Fibroblast of lung (primary cell): ENCODE measurements at regions not wholly inside any gene's neighbourhood (a gene's known extent, or its start where the extent isn't known, plus 50 kb on each side); places are given as distances from the start of the nearest gene placed in this dataset.
"Not testable (repeated sequence)": the region's sequence is repeated elsewhere in the genome, so short reads cannot be mapped to it uniquely, and the experiment has no call there.

Source experiments
- DNase-seq, 2 donors: peaks; one replicate each; pipeline versions ENCODE4 v3.0.0 to v3.0.0-alpha.2; 2010; ENCODE audit warnings: low read depth in 2 of 2
- H2AFZ ChIP-seq: 2 replicates; pipeline ENCODE4 v1.5.1; 2012; ENCODE audit warnings: low read length, control low read depth, inconsistent platforms
- H3K27ac ChIP-seq: 2 replicates; pipeline ENCODE4 v1.5.1; 2011; ENCODE audit warnings: low read length, control low read depth; ENCODE audit not compliant: insufficient read depth
- H3K27me3 ChIP-seq: 2 replicates; pipeline ENCODE4 v1.5.1; 2011; ENCODE audit warnings: mild to moderate bottlenecking, low read length; ENCODE audit not compliant: control insufficient read depth, insufficient read depth
- H3K36me3 ChIP-seq: 2 replicates; pipeline ENCODE4 v1.5.1; 2011; ENCODE audit warnings: low read length; ENCODE audit not compliant: control insufficient read depth, insufficient read depth
- H3K4me1 ChIP-seq: 2 replicates; pipeline ENCODE4 v1.5.1; 2011; ENCODE audit warnings: low read length; ENCODE audit not compliant: control insufficient read depth, insufficient read depth; ENCODE audit errors: extremely low read depth
- H3K4me2 ChIP-seq: 2 replicates; pipeline ENCODE4 v1.5.1; 2011; ENCODE audit warnings: low read length, control low read depth; ENCODE audit not compliant: insufficient read depth; ENCODE audit errors: extremely low read depth
- H3K4me3 ChIP-seq, 4 experiments: fragments of 200-600 bp in 1 of 4; sonication (generic) in 1 of 4; replicated peaks in 1 of 4; 2 replicates each; pipeline ENCODE4 v1.5.1; 2011 to 2016; ENCODE audit warnings: low read length in 4 of 4, low read depth in 3 of 4, mild to moderate bottlenecking in 3 of 4, control low read depth in 2 of 4, inconsistent platforms in 1 of 4, mixed read lengths in 1 of 4; ENCODE audit not compliant: insufficient read depth in 1 of 4; ENCODE audit errors: control extremely low read depth in 1 of 4
- H3K79me2 ChIP-seq: 2 replicates; pipeline ENCODE4 v1.5.1; 2012; ENCODE audit warnings: mild to moderate bottlenecking, low read length, inconsistent platforms; ENCODE audit not compliant: control insufficient read depth, insufficient read depth
- H3K9ac ChIP-seq: 2 replicates; pipeline ENCODE4 v1.5.1; 2011; ENCODE audit warnings: mild to moderate bottlenecking, low read length, control low read depth; ENCODE audit not compliant: insufficient read depth
- H3K9me3 ChIP-seq: 2 replicates; pipeline ENCODE4 v1.5.1; 2012; ENCODE audit warnings: low read depth, low read length; ENCODE audit not compliant: control insufficient read depth, insufficient read depth
- H4K20me1 ChIP-seq: 2 replicates; pipeline ENCODE4 v1.5.1; 2011; ENCODE audit warnings: low read length; ENCODE audit not compliant: control insufficient read depth, insufficient read depth; ENCODE audit errors: extremely low read depth
- CTCF ChIP-seq, 2 donors: IDR thresholded peaks in 1 of 2; conservative IDR thresholded peaks in 1 of 2; 1 replicate in 1 of 2; 2 replicates in 1 of 2; pipeline ENCODE4 v1.5.1; 2011 to 2012; ENCODE audit warnings: low read length in 2 of 2, control low read depth in 1 of 2, inconsistent platforms in 1 of 2, low read depth in 1 of 2, mild to moderate bottlenecking in 1 of 2
- EZH2 ChIP-seq: IDR thresholded peaks from 2 replicates; pipeline ENCODE4 v1.5.1; 2012; ENCODE audit warnings: low read length, control low read depth, mild to moderate bottlenecking; ENCODE audit errors: missing control alignments

DNA sequence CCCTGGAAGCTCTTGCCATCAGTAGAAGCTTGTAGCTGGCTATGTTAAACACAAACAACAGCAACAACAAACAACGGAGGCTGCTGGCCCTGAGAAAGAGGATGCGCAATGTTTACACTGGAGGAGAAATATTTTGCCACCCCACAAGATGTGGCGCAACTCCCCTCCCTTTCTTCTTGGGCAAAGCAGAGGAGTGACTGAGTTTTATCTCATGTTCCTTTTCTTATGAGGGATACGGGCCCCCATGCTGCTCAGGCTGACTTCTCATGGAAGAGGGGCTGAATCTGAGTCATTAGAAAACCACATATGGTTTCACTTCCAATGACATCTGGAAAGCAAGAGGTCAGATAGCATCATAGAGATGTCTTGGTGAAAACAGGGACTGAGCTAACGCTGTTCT lies 75.9 kb upstream of the HDDC2 start:
- no peaks in the 10 kb centered on the region for H3K9me3 ChIP-seq
- H2AFZ ChIP-seq = no peak overlapping the region
- H4K20me1 ChIP-seq = no peaks in the 10 kb centered on the region
- no peak overlapping the region for H3K27ac ChIP-seq
- H3K9ac ChIP-seq = no peak overlapping the region
- no peaks in the 10 kb centered on the region for H3K79me2 ChIP-seq
- H3K4me3 ChIP-seq = no peak overlapping the region
- TF ChIP-seq EZH2 (no peak), CTCF (conservative IDR thresholded peaks at IDR 0.05 in 1 of 2, IDR thresholded peaks at IDR 0.05 in 1 of 2; ENCODE audit: low read depth in 1 of 2, low read length in 2 of 2) (no peak)
- H3K4me2 ChIP-seq = no peak overlapping the region
- no peaks in the 10 kb centered on the region for H3K4me1 ChIP-seq
- no peaks in the 10 kb centered on the region for H3K36me3 ChIP-seq
- DNase-seq = peak; percentile 25 to 31
- H3K27me3 ChIP-seq = no peaks in the 10 kb centered on the region

DNA sequence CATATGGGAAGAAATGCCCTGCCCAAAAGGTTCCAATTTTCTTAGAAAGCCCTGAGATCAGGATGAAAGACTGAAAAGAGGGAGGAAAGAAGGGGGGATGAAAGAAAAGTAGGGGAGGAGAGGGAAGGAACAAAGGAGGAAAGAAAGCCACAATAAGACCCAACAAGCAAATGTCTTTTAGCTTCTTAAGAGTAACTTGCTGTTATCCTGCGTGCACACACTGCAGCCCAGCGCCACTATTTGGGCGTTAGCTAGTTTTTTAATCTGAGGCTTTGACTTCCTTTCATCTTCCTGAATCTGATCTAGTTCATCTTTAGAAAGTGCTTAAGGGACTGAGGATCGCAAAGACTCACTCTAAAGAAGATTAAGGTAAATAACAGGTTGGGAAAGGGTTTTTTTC lies 77.4 kb upstream of the HDDC2 start:
- TF ChIP-seq CTCF (conservative IDR thresholded peaks at IDR 0.05 in 1 of 2, IDR thresholded peaks at IDR 0.05 in 1 of 2; ENCODE audit: low read depth in 1 of 2, low read length in 2 of 2) = no peak
- no peak for TF ChIP-seq EZH2
- no peaks in the 10 kb centered on the region for H4K20me1 ChIP-seq
- H3K4me1 ChIP-seq = no peaks in the 10 kb centered on the region
- no peak overlapping the region for H3K27ac ChIP-seq
- no peaks in the 10 kb centered on the region for H3K79me2 ChIP-seq
- H3K4me2 ChIP-seq = no peak overlapping the region
- no peaks in the 10 kb centered on the region for H3K27me3 ChIP-seq
- DNase-seq = no peak
- H3K36me3 ChIP-seq = no peaks in the 10 kb centered on the region
- H3K9ac ChIP-seq = no peak overlapping the region
- H2AFZ ChIP-seq = no peak overlapping the region
- no peak overlapping the region for H3K4me3 ChIP-seq
- H3K9me3 ChIP-seq = no peaks in the 10 kb centered on the region

DNA sequence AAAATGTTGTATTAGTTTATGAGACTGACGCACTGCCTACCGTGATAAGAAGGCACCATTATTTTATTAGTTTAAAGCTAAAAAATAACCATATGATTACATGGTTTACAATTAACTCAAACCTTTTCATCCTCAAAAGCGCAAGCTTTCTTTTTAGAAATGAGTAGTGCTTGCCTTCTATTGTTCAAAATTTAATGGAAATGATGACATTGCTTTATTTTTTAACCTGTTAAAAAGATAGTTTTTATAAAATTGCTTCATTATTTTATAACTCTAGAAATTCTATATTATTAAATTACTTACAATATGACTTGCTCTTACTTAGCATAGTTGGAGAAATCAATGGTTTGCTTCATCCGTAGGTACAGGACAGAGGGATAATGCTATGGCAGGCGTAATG lies 78.7 kb upstream of the HDDC2 start:
- H3K36me3 ChIP-seq = no peaks in the 10 kb centered on the region
- H3K27ac ChIP-seq = no peak overlapping the region
- no peaks in the 10 kb centered on the region for H4K20me1 ChIP-seq
- H3K4me3 ChIP-seq = no peak overlapping the region
- no peak for DNase-seq
- H3K79me2 ChIP-seq = no peaks in the 10 kb centered on the region
- no peak overlapping the region for H2AFZ ChIP-seq
- H3K27me3 ChIP-seq = no peaks in the 10 kb centered on the region
- no peak overlapping the region for H3K9ac ChIP-seq
- no peak for TF ChIP-seq CTCF (conservative IDR thresholded peaks at IDR 0.05 in 1 of 2, IDR thresholded peaks at IDR 0.05 in 1 of 2; ENCODE audit: low read depth in 1 of 2, low read length in 2 of 2)
- no peak for TF ChIP-seq EZH2
- H3K4me2 ChIP-seq = no peak overlapping the region
- no peaks in the 10 kb centered on the region for H3K9me3 ChIP-seq
- no peaks in the 10 kb centered on the region for H3K4me1 ChIP-seq

DNA sequence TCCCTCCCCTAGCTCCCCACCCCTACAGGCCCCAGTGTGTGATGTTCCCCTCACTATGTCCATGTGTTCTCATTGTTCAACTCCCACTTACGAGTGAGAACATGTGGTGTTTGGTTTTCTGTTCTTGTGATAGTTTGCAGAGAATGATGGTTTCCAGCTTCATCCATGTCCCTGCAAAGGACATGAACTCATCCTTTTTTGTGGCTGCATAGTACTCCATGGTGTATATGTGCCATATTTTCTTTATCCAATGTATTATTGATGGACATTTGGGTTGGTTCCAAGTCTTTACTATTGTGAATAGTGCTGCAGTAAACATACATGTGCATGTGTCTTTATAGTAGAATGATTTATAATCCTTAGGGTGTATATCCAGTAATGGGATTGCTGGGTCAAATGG lies 84.6 kb upstream of the HDDC2 start:
- not testable (repeated sequence) for H3K4me2 ChIP-seq, H3K9ac ChIP-seq, H3K27ac ChIP-seq, DNase-seq, H3K4me1 ChIP-seq, H3K27me3 ChIP-seq, H3K9me3 ChIP-seq, H3K79me2 ChIP-seq, H3K4me3 ChIP-seq, H3K36me3 ChIP-seq, H4K20me1 ChIP-seq, H2AFZ ChIP-seq
